Activated CD8-positive, alpha-beta memory T cell treated with anti-CD3 and anti-CD28 coated beads for 48 hours (primary cell): ENCODE measurements at regions not wholly inside any gene's neighbourhood (a gene's known extent, or its start where the extent isn't known, plus 50 kb on each side); places are given as distances from the start of the nearest gene placed in this dataset.

ENCODE experiments used
- DNase-seq, 3 experiments: peaks; one replicate each; pipeline ENCODE4 v3.0.0-alpha.2; 2020; ENCODE audit warnings: low read depth in 2 of 3, low spot score in 2 of 3

DNA sequence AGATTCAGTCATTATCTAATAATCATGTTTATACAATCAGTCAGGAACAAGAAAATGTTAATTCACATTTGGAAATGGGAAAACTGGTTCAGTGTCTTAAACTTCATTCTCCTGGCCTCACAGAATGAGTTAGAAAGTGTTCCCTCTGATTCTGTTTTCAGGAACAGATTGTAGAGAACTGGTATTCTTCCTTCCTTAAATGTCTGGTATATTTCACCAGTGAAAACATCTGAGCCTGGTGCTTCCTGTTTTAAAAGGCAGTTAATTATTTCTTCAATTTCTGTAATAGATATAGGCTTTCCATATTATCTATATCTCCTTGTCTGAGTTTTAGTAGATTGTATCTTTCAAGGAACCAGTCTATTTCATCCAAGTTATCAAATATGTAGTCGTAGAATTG lies 97.1 kb upstream of the TMEM168 start:
- DNase-seq, result no peak

DNA sequence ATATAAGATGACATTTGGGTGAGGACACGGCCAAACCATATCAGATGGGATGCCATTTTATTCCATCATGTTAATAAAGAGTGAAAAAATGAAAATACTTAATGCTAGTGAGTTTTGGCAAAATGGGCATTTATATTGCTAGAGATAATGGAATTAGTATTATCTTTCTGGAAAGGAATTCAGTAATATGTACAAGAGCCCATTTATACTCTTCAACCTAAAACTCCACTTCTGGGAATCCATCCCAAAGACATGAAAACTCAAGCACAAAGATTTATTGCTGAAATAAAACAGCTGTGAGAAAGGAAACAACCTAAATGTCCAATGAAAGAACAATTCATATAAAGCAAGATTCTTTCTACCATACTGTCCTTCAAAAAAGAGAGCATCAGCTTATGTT lies 96.0 kb upstream of the TMEM168 start:
- DNase-seq, result no peak

DNA sequence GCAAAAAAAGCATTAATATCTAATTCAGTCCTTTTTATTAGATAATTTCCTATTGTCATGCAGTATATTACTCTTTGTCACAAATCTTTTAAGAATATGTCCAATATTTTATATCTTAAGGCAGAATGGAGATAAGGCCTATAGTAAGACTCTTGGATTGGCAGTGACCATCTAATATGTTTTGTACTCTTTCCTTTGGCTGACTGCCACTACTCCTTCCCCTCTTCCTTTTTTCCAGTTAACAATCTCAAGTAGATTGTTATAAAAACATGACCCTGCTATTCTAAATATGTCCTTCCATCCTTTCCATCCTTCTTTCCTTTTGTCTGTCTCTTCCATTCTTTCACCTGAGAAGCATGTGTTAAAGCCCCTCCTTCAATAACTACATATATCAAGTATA lies 92.8 kb upstream of the TMEM168 start:
- no peak for DNase-seq

DNA sequence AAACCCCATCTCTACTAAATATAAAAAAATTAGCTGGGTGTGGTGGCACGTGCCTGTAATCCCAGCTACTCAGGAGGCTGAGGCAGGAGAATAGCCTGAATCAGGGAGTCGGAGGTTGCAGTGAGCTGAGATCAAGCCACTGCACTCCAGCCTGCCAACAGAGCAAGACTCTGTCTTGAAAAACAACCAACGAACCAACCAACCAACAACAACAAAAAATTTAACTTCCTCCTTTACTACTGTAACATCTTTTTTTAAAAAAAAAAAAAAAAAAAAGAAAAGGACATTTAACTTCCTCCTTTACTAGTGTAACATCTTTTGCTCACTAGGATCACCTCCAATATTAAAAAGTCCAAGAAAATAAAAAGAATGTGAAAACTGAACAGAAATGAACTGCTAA lies 92.3 kb upstream of the TMEM168 start:
- no peak for DNase-seq

DNA sequence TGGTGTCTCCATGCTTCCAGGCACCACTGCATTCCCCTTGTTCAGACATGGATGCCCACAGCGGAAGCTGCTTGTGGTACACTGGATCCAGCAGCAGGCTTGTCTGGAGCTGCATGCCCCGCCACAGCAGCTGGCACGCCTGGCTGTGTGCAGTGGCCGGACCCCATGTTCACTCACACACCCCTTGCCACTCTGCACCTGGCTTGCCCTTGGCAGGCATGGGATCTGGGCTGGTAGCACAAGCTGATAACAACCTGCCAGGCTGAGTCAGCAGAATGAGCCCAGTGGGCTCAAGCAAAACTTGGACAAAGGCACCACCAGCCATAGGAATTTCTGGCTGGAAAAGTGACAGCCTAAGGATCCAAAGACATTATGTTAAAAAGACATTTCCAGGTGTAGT lies 91.8 kb upstream of the TMEM168 start:
- DNase-seq, result no peak

DNA sequence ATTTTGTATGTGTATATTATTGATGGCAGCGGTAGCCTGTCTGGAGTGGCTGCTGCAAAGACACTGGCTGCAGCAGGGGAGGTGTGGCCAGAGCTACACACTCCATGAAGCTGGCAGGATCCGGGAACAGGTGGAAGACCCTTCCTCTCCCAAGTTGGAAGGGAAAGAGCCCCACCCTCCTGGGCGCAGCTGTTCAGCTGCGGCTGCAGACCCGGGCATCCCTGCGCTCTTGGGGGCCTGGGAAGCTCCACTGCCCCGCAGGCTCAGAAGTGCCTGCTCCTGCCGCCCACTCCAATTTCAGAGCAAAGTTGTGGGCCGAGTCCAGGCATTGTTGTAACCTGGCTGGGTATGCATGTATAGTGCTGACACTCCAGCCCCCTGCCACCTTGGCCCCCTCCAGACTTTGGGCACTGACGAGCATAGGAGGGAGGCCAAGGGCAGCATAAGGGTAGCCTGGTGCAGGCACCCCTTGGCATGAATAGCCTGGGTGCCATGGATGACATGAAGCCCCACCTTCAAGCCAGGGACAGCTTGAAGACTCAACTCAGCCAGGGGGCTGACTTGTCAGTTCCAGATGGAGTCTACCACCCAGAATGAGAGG lies 90.7 kb upstream of the TMEM168 start:
- DNase-seq, result no peak

DNA sequence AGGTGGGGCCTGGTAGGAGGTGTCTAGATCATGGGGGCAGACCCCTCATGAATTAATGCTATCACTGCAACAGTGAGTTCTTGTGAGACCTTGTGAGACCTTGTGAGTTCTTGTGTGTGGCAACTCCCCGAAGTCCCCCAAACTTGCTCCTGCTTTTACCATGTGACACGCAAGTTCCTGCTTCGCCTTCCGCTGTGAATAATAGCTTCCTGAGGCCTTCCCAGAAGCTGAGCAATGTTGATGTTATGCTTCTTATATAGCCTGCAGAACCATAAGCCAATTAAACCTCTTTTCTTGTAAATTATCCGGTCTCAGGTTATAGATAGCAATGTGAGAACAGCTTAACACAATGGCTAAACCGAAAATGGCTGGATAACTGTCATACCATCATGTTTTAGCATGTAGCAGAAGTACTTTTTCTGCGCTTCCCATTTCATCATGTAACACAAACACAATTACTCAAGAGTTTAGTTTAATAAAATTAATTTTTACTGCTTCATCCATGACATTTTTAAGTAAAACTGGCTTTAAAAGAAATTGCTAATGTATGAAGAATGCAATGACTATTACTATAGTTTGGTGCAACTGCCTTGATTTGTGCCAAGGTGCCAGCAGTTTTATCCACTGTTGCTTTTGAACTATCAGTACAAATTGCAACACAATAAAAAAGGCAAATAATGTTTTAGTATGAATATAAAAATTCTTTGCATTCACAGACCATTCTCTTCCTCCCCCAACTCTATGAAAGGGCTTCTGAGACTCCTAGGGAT lies 87.7 kb upstream of the TMEM168 start:
- DNase-seq, result no peak

DNA sequence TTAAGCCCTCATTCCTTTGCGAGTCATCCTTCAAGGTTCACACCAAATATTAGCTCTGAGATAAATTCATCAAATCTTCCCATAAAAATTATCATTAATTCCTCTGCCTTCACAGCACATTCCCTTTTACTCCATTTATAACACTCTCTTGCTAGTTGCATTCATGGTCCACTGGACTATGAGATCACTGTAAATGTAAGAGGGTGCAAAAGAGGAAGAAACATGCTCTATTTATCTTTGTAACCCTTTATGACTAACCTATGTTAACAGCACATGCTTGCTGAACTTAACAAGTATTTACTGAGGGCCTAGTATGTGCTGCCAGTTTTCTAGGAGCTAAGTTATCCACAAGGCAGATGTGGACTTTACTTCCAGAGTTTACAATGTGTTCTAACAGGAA lies 86.7 kb upstream of the TMEM168 start:
- DNase-seq, result no peak

DNA sequence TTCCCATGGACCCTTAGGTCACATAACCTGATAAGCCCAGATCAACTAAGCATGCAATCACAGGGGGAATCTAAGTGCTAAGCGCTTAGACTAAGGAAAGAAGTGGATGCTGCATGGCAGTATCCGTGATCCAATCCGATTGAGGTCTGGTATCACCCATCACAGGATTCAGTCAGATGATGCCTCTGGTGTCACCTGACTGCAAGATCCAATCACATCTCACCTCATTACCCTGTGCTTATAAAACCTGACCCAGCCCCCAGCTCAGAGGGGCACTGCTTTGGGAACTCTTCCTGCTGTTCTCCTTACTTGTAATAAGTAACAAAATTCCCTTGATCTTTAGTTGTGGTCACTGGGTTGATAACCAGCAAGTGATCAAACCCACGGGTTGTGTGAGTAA lies 84.7 kb upstream of the TMEM168 start:
- DNase-seq, result no peak

DNA sequence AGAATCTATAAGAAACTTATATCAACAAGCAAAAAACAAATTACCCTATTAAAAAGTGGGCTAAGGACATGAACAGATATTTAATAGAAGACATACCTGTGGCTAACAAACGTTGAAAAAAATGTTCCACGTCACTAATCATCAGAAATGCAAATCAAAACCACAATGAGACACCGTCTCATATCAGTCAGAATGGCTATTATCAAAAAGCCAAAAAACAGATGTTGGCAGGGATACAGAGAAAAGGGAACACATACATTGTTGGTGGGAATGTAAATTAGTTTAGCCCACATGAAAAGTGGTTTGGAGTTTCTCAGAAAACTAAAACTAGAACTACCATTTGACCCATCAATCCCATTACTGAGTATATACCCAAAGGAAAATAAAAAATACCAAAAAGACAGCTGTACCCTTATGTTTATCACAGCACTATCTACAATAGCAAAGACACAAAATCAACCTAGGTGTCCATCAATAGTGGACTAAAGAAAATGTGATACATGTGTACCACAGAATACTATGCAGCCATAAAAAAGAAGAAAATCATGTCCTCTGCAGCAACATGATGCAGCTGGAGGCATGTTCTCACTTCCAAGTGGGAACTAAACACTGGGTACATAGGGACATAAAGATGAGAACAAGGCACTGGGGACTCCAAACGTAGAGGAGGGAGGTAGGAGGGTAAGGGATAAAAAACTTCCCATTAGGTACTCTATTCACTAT lies 83.8 kb upstream of the TMEM168 start:
- no peak for DNase-seq

DNA sequence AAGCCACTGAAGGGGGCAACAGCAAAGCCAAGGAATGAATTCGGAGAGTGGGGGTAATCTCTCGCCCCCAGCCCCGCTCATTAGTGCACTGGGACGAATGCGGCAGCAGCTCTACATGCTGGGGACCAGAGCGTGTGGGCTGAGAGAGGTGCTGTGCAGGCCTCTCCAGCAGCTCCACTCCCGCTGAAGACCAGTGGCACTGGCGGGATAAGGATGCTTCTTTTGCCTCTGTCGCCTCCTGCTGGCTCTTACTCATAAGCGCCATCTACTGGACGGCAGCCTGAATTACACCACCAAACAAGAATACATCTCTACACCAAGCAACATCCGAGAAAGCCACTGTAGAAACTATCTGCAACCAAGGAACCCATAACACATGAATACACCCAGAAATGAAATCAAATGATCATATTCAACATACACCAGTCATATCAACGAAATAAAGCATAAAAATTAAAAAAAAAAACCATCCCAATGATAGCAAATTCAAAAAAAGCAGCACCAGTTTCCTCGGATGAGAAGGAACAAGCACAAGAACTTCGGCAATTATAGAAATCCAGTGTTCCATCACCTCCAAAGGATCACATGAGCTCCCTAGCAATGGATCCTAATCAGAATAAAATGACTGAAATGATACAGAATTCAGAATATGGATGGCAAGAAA lies 79.0 kb upstream of the TMEM168 start:
- peak in 2 of 3 experiments; percentile 8 to 14 for DNase-seq

DNA sequence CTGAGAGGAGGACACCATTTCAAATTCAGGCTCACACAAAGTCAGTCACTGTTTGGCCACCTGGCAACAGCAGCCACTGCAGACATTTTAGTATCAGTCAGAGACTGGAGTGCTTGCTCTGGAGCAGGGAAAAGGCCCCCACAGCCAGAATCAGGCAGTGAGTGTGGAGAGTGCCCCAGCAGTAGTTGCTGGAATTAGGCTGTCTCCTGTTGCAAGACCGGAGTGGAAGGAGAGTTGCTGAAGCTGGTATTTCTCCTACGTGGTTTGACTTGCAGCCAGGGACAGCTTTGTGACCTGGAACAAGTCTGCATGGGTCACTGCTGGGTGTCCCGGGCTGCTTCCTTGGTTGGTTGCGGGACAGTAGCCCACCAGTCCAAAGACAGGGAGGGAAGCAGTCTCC lies 78.4 kb upstream of the TMEM168 start:
- no peak for DNase-seq

DNA sequence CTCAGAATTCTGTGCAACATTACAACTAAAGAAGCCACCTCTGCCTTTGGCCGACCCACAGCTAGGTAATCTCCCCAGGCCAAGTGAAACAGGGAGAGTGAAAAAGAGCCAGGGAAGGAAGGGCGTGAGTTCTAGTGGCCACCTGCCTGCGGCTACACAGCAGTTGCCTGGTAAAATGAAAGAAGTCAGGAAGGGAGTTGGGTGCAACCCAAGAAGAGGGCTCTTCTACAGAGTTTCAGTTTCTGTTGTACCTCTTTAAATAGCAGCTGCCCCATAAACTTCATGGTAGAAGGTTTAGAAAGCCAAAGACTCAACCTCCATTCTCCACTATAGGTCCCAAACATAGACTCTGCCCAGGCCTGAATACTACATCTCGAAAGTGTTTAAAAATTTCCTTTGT lies 76.2 kb upstream of the TMEM168 start:
- no peak for DNase-seq

DNA sequence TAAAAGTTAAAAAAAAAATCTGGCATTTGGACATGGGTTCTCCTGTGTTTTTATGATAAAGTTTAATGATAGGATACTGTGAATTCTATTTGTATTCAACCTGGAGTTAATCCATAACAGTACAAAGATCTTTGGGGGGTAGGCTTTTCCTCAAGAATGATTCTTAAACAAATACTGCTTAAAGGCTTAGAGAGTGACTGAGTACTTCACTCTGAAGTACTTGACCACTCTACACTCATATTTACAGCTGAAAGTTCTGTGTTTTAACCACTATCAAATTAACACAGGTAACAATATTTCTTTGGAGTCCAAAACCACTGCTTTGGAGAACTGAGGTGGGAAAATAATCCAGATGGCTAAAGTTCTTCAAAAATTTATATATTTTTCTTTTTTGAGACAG lies 74.2 kb upstream of the TMEM168 start:
- no peak for DNase-seq

DNA sequence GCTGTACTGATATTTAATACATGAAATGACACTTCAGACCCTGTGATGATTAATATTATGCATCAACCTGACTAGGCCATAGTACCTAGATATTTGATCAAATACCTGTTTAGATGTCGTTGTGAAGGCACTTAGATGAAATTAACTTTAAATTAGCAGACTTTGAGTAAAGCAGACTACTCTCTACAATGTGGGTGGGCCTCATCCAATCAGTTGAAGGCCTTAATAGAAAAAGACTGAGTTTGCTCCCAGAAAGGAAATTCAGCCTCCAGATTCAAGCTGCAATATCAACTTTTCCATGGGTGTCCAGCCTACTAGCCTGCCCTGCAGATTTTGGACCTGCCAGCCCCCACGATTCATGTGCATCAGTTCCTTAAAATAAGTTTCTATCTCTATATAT lies 68.6 kb upstream of the TMEM168 start:
- no peak for DNase-seq

DNA sequence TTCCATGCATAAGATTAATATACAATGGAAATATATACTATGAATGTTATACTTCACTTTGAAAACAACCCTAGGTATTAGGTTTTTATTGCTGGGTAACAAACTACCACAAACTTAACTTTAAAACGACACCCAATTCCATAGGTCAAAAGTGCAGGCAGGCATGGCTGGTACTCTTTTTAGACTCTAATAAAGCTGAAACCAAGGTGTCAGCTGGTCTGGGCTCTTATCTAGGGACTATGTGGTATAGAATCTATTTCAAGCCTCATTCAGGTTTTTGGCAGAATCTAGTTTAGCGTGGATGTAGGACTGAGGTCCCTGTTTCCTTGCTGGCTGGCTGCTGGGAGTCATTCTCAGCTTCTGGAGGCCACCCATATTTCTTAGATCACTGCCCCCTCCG lies 65.0 kb upstream of the TMEM168 start:
- DNase-seq, result no peak

DNA sequence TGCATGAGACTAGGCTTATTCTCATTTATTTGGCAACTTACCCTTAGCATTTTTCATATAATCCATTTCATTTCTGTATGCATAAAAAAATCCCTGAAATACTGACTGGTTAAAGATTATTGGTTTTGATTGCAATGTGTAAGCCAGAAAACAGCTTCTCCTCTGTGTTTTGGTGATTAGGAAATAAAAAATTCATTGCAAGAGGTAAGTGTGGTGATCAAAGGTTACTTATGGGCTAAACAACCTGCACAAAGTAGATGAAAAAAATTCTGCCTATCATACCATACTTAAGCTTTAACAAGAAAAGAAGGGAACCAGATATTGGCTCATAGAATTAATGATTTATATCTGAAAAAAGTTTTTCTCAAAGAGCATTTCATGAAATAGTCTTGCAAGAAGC lies 64.0 kb upstream of the TMEM168 start:
- DNase-seq, result no peak

DNA sequence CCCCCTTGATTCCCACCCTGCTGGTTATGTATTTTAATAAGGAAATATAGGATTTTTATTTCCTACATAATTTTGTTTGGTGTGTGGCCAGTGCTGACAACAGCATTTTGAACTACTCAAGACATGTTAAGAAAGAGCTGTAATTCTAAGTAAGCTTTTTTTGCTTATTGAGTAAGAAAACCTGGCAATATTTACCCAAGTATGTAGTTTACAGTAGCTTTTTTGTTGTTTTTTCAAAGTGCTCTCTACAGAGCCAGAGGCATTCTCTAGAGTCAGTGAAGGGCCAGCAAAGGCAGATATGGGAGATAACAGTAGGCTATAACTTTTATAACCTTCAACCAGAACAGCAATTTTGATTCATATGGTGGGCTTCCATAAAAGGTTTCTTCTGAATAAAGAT lies 63.2 kb upstream of the TMEM168 start:
- no peak for DNase-seq

DNA sequence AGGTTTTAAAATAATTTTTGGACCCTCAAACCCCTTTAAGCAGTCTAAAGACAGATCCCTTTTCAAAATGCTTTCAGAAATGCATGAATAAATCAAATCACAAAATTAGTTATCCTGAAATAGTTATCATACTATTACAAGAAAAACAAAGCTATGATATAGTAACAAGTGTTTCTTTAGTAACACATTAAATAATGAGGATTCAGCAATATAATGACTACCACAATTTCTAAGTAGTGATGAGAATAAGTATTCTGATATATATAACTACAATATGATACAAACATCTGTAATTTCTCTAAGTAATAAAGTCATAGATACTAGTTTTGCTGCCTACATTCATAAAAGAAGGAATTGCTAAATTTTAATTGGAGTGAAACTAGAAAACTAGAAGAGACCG lies 53.0 kb upstream of the TMEM168 start:
- DNase-seq, result no peak
